HCT116 (cell line): ENCODE measurements at regions not wholly inside any gene's neighbourhood (a gene's known extent, or its start where the extent isn't known, plus 50 kb on each side); places are given as distances from the start of the nearest gene placed in this dataset.

ENCODE experiments used
- ATAC-seq: fragments of 200-7000 bp; cut with Tn5 transposase; 2 replicates; pipeline ENCODE4 v1.9.1; 2020; ENCODE audit warnings: mild to moderate bottlenecking, moderate library complexity
- BruUV-seq: library from RNA; stranded (reverse); fragments of 400-500 nt; replicated peaks from 2 replicates; lab custom pipeline; 2021; lab: Mats Ljungman, UMichigan
- CTCF ChIA-PET: fragments of 300-600 bp; sonication (Branson Sonifier 250); formaldehyde crosslinking; loops from one replicate; lab custom pipeline; 2021; ENCODE audit warnings: antibody characterized with exemption; lab: Charles Lee
- POLR2A ChIA-PET: fragments of 300-600, 350-600 bp; sonication (Branson Sonifier 250); formaldehyde crosslinking; loops from one replicate; lab custom pipeline; 2021; ENCODE audit warnings: antibody characterized with exemption; lab: Charles Lee
- RAD21 ChIA-PET, 2 experiments: fragments of 300-600 bp; sonication (Branson Sonifier 250); formaldehyde crosslinking; loops; one replicate each; lab custom pipeline; 2023; ENCODE audit warnings: low total read pairs in 2 of 2; ENCODE audit not compliant: uncharacterized antibody in 2 of 2, unreplicated experiment in 2 of 2, low non-redundant PET in 1 of 2; lab: Charles Lee
- DNase-seq: peaks from one replicate; pipeline ENCODE4 v3.0.0-alpha.2; 2010; ENCODE audit warnings: low read depth, low spot score
- H2AFZ ChIP-seq: fragments of 200-600 bp; shearing (Covaris generic), sonication (generic); 2 replicates; pipeline ENCODE4 v1.6.1; 2017; ENCODE audit warnings: low read depth, mixed run types, mixed read lengths, antibody characterized with exemption, low read length; ENCODE audit not compliant: poor library complexity, severe bottlenecking
- H3K27ac ChIP-seq: 2 replicates; pipeline ENCODE4 v1.5.1; 2012; ENCODE audit warnings: low read depth, low read length
- H3K27me3 ChIP-seq: fragments of 200-600 bp; sonication (generic); 2 replicates; pipeline ENCODE4 v1.6.1; 2016; ENCODE audit warnings: mixed run types, low read length, mixed read lengths; ENCODE audit not compliant: insufficient read depth
- H3K36me3 ChIP-seq, 2 experiments: fragments of 200-500 bp in 1 of 2; fragments of 200-600 bp in 1 of 2; sonication (Bioruptor generic) in 1 of 2; sonication (generic) in 1 of 2; 2 replicates each; pipeline versions ENCODE4 v1.5.1 to v1.6.1; 2014 to 2016; ENCODE audit warnings: low read length in 2 of 2, inconsistent platforms in 1 of 2, mixed read lengths in 1 of 2, mixed run types in 1 of 2; ENCODE audit not compliant: insufficient read depth in 2 of 2, control insufficient read depth in 1 of 2
- H3K4me1 ChIP-seq, 2 experiments: fragments of 200-600 bp in 1 of 2; sonication (generic) in 1 of 2; 2 replicates each; pipeline versions ENCODE4 v1.5.1 to v1.6.1; 2012 to 2017; ENCODE audit warnings: low read length in 2 of 2, inconsistent platforms in 1 of 2, mild to moderate bottlenecking in 1 of 2, mixed read lengths in 1 of 2, mixed run types in 1 of 2, moderate library complexity in 1 of 2; ENCODE audit not compliant: insufficient read depth in 2 of 2, control insufficient read depth in 1 of 2
- H3K4me2 ChIP-seq: fragments of 200-600 bp; sonication (generic); 2 replicates; pipeline ENCODE4 v1.6.1; 2017; ENCODE audit warnings: mixed run types, low read length, mixed read lengths
- H3K4me3 ChIP-seq, 2 experiments: fragments of 200-600 bp in 1 of 2; sonication (generic) in 1 of 2; replicated peaks in 1 of 2; 2 replicates each; pipeline ENCODE4 v1.5.1; 2011 to 2016; ENCODE audit warnings: low read length in 2 of 2, control low read depth in 1 of 2, low read depth in 1 of 2, mild to moderate bottlenecking in 1 of 2, mixed read lengths in 1 of 2, mixed run types in 1 of 2
- H3K79me2 ChIP-seq: fragments of 200-600 bp; sonication (generic); 2 replicates; pipeline ENCODE4 v1.6.1; 2017; ENCODE audit warnings: mild to moderate bottlenecking, mixed run types, low read length, moderate library complexity, mixed read lengths; ENCODE audit not compliant: insufficient read depth
- H3K9ac ChIP-seq: fragments of 200-600 bp; sonication (generic); 2 replicates; pipeline ENCODE4 v1.6.1; 2016; ENCODE audit warnings: low read length, mixed read lengths
- H3K9me2 ChIP-seq: fragments of 200-600 bp; sonication (generic), shearing (Covaris generic); 2 replicates; pipeline ENCODE4 v1.6.1; 2017; ENCODE audit warnings: mixed run types, mild to moderate bottlenecking, moderate library complexity; ENCODE audit not compliant: insufficient read depth
- H3K9me3 ChIP-seq, 2 experiments: fragments of 200-500 bp in 1 of 2; fragments of 200-600 bp in 1 of 2; sonication (Bioruptor generic) in 1 of 2; sonication (generic) in 1 of 2; 2 replicates each; pipeline ENCODE4 v1.6.1; 2014 to 2017; ENCODE audit warnings: low read length in 2 of 2, mixed read lengths in 2 of 2, inconsistent platforms in 1 of 2, low read depth in 1 of 2, mild to moderate bottlenecking in 1 of 2, mixed run types in 1 of 2, moderate library complexity in 1 of 2; ENCODE audit not compliant: control insufficient read depth in 1 of 2, insufficient read depth in 1 of 2
- H4K20me1 ChIP-seq: fragments of 200-600 bp; sonication (generic), shearing (Covaris generic); 2 replicates; pipeline ENCODE4 v1.6.1; 2017; ENCODE audit warnings: mixed run types, mild to moderate bottlenecking, moderate library complexity; ENCODE audit not compliant: insufficient read depth
- ATF3 ChIP-seq: IDR thresholded peaks from 2 replicates; pipeline ENCODE4 v1.6.1; 2012
- CEBPB ChIP-seq: IDR thresholded peaks from 2 replicates; pipeline ENCODE4 v1.6.1; 2012; ENCODE audit warnings: low read depth
- CTCF ChIP-seq, 3 experiments: fragments of 200-600 bp in 1 of 3; sonication (generic) in 1 of 3; IDR thresholded peaks in 2 of 3; conservative IDR thresholded peaks in 1 of 3; 2 replicates each; pipeline ENCODE4 v1.5.1; 2012 to 2017; ENCODE audit warnings: low read depth in 2 of 3, low read length in 2 of 3, antibody characterized with exemption in 1 of 3, borderline replicate concordance in 1 of 3, control low read depth in 1 of 3, mild to moderate bottlenecking in 1 of 3, mixed read lengths in 1 of 3, mixed run types in 1 of 3, moderate library complexity in 1 of 3; ENCODE audit not compliant: insufficient read depth in 1 of 3
- EGR1 ChIP-seq: IDR thresholded peaks from 2 replicates; pipeline ENCODE4 v1.6.1; 2012; ENCODE audit warnings: low read depth
- ELF1 ChIP-seq: IDR thresholded peaks from 2 replicates; pipeline ENCODE4 v1.6.1; 2012; ENCODE audit warnings: low read depth, borderline replicate concordance
- EZH2phosphoT487 ChIP-seq: fragments of 200-600 bp; IDR thresholded peaks from 2 replicates; pipeline ENCODE4 v1.6.1; 2018; ENCODE audit warnings: antibody characterized with exemption, borderline replicate concordance
- POLR2AphosphoS5 ChIP-seq: IDR thresholded peaks from 2 replicates; pipeline ENCODE4 v1.6.1; 2011; ENCODE audit warnings: mild to moderate bottlenecking, low read depth, low read length, moderate library complexity
- RAD21 ChIP-seq: IDR thresholded peaks from 2 replicates; pipeline ENCODE4 v1.6.1; 2012; ENCODE audit warnings: low read depth, mild to moderate bottlenecking
- SP1 ChIP-seq: IDR thresholded peaks from 2 replicates; pipeline ENCODE4 v1.6.1; 2012; ENCODE audit warnings: low read depth
- SRF ChIP-seq: IDR thresholded peaks from 2 replicates; pipeline ENCODE4 v1.6.1; 2012; ENCODE audit warnings: low read depth
- TCF7L2 ChIP-seq: IDR thresholded peaks from 2 replicates; pipeline ENCODE4 v1.7.0; 2011; ENCODE audit warnings: borderline replicate concordance, inconsistent platforms; ENCODE audit not compliant: insufficient read depth, insufficient read length; ENCODE audit errors: extremely low read depth
- YY1 ChIP-seq: IDR thresholded peaks from 2 replicates; pipeline ENCODE4 v1.6.1; 2011; ENCODE audit warnings: low read length, low read depth, moderate library complexity, mild to moderate bottlenecking; ENCODE audit not compliant: insufficient replicate concordance; ENCODE audit errors: extremely low read depth
- ZFX ChIP-seq: fragments of 450-650 bp; IDR thresholded peaks from 2 replicates; pipeline ENCODE4 v1.6.1; 2017
- intact Hi-C: fragments of 100-400 bp; cut with micrococcal nuclease; formaldehyde crosslinking; loops from 2 replicates; pipeline ENCODE4 v1.10.0; 2022
- TF ChIP-seq, protein P1 (sequence below): IDR thresholded peaks from 2 replicates; pipeline ENCODE4 v1.6.1; 2012

- no TSS peak for BruUV-seq
- intact Hi-C loops, result no loop called here
- no peak overlapping the region for H3K9ac ChIP-seq
- H3K36me3 ChIP-seq, result no peaks in the 10 kb centered on the region
- H3K27me3 ChIP-seq, result no peaks in the 10 kb centered on the region
- H3K27ac ChIP-seq, result no peak overlapping the region
- no peaks in the 10 kb centered on the region for H3K9me3 ChIP-seq
- H3K4me1 ChIP-seq, result peaks cover 4 to 21% of the 10 kb centered on the region in 2 experiments; a peak in 3 of 4 replicates
- H3K4me2 ChIP-seq, result peak overlapping the region; percentile 29
- peak; percentile 26 for DNase-seq
- TF ChIP-seq, protein P1, sequence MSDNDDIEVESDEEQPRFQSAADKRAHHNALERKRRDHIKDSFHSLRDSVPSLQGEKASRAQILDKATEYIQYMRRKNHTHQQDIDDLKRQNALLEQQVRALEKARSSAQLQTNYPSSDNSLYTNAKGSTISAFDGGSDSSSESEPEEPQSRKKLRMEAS, result peak; percentile 35
- TF ChIP-seq RAD21, result no peak
- no peaks in the 10 kb centered on the region for H3K9me2 ChIP-seq
- H2AFZ ChIP-seq, result no peak overlapping the region
- H3K4me3 ChIP-seq, result no peak overlapping the region
- no peaks in the 10 kb centered on the region for H4K20me1 ChIP-seq
- POLR2A ChIA-PET, result no interaction called here
- ATAC-seq, result peak; percentile 67
- CTCF ChIA-PET, result no interaction called here
- H3K79me2 ChIP-seq, result no peaks in the 10 kb centered on the region
- RAD21 ChIA-PET, result no interaction called here
Observed at GRCh38 chr16:87132361-87133014, 184.7 kb downstream of the C16orf95 start.

GRCh38 chr16:87133112-87133850 is 183.9 kb downstream of the C16orf95 start:
- Histone ChIP-seq H3K36me3 (no peaks in the 10 kb centered on the region), H3K4me2 (peak overlapping the region; percentile 29), H3K9me2 (no peaks in the 10 kb centered on the region)
- CTCF ChIA-PET, result no interaction called here
- TF ChIP-seq CTCF (IDR thresholded peaks at IDR 0.05 in 2 of 3, conservative IDR thresholded peaks at IDR 0.05 in 1 of 3; ENCODE audit: borderline replicate concordance in 1 of 3, insufficient read depth in 1 of 3, low read depth in 2 of 3, low read length in 2 of 3) (no peak), CEBPB (no peak), ELF1 (no peak), EZH2phosphoT487 (no peak), SP1 (no peak), YY1 (no peak), ATF3 (no peak), SRF (no peak), TCF7L2 (no peak), ZFX (no peak), EGR1 (no peak), POLR2AphosphoS5 (no peak)
- TF ChIP-seq, protein P1, result no peak
- TF ChIP-seq, all 23 proteins: peak for 0
- no peak overlapping the region for H3K27ac ChIP-seq
- ATAC-seq (no peak), DNase-seq (no peak)
- RAD21 ChIA-PET, result no interaction called here
- no peaks in the 10 kb centered on the region for H3K79me2 ChIP-seq
- BruUV-seq, result no TSS peak
- H3K9me3 ChIP-seq, result no peaks in the 10 kb centered on the region
- H3K27me3 ChIP-seq, result no peaks in the 10 kb centered on the region
- intact Hi-C loops, result no loop called here
- POLR2A ChIA-PET, result no interaction called here
- H3K4me1 ChIP-seq, result peaks cover 4 to 21% of the 10 kb centered on the region in 2 experiments; a peak in 3 of 4 replicates
- no peak overlapping the region for H3K4me3 ChIP-seq
- no peaks in the 10 kb centered on the region for H4K20me1 ChIP-seq
- no peak overlapping the region for H2AFZ ChIP-seq
- H3K9ac ChIP-seq, result no peak overlapping the region
